GM15510 (cell line): ENCODE measurements at regions not wholly inside any gene's neighbourhood (a gene's known extent, or its start where the extent isn't known, plus 50 kb on each side); places are given as distances from the start of the nearest gene placed in this dataset.

Experiments used
- POLR2A ChIP-seq: IDR thresholded peaks from 3 replicates; pipeline ENCODE4 v1.6.1; 2011; ENCODE audit warnings: borderline replicate concordance; ENCODE audit not compliant: insufficient read length; ENCODE audit errors: extremely low read depth

GRCh38 chr1:198929961-198930599 lies 291.2 kb downstream of the PTPRC start:
- TF ChIP-seq POLR2A: no peak

- TF ChIP-seq POLR2A: no peak
These were observed 293.6 kb downstream of the PTPRC start for GRCh38 chr1:198932351-198932991.

- no peak for TF ChIP-seq POLR2A
These were observed 294.8 kb downstream of the PTPRC start for GRCh38 chr1:198933515-198934222.

GRCh38 chr1:198934426-198934825 lies 295.6 kb downstream of the PTPRC start:
- TF ChIP-seq POLR2A: no peak

GRCh38 chr1:198934901-198935305 lies 296.1 kb downstream of the PTPRC start:
- no peak for TF ChIP-seq POLR2A

- no peak for TF ChIP-seq POLR2A
These were observed 296.6 kb downstream of the PTPRC start for GRCh38 chr1:198935306-198935921.

- no peak for TF ChIP-seq POLR2A
These were observed 297.7 kb downstream of the PTPRC start for GRCh38 chr1:198936371-198937083.

- peak; percentile 66 for TF ChIP-seq POLR2A
These were observed 298.6 kb downstream of the PTPRC start for GRCh38 chr1:198937231-198938031.

- no peak for TF ChIP-seq POLR2A
These were observed 300.4 kb downstream of the PTPRC start for GRCh38 chr1:198939286-198939685.

- no peak for TF ChIP-seq POLR2A
These were observed 301.1 kb downstream of the PTPRC start for GRCh38 chr1:198939956-198940355.

- no peak for TF ChIP-seq POLR2A
These were observed 303.6 kb downstream of the PTPRC start for GRCh38 chr1:198942466-198942865.

- TF ChIP-seq POLR2A: no peak
These were observed 304.8 kb downstream of the PTPRC start for GRCh38 chr1:198943484-198944187.

GRCh38 chr1:198947456-198947855 lies 308.6 kb downstream of the PTPRC start:
- TF ChIP-seq POLR2A: no peak

GRCh38 chr1:198948895-198949659 lies 310.2 kb downstream of the PTPRC start:
- TF ChIP-seq POLR2A: no peak
